ENCODE measurements at regions not wholly inside any gene's neighbourhood (a gene's known extent, or its start where the extent isn't known, plus 50 kb on each side); places are given as distances from the start of the nearest gene placed in this dataset.

DNA sequence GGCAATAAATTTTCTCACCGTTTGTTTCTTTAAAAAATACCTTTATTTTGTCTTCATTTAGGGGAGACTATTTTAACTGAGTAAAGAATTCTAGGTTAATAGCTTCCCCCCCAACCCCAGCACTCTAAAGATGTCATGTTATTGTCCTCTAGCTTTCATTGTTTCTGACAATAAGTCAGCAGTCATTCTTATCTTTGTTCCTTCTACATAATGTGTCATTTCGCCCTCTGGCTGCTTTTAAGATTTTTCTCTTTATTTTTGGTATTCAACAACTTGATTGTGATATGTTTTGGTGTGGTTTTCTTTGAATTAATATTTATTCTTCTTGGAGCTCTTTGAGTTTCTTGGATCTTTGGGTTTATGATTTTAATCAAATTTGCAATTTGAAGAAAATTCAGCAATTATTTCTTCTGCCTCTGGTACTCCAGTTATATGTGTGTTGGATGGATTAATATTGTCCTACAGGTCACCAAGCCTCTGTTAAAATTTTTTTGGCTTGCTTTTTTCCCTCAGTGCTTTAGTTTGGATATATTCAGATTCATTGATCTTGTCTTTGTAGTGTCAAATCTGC, 64.6 kb upstream of the ELN start:
- no peak for DNase-seq

DNA sequence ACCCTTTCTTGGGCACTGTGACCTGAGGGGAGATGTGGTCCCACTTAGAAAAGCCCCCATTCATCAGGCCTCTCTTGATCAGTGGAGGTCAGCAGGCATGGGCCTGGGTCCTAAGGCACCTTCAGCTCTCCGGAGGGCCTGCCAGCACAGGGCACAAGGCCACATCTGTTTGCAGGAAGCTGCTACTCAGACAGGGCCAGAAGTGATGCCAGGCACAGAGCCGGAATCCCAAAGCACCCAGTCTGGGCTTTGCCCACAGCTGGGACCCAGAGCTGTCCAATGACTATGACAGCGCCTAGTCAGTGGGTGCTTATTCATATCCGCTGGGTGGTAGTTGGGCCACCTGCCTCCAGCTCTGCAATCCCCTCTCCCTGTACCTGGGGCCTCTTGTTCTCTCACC, 63.2 kb upstream of the ELN start:
- no peak for DNase-seq

- no peak for DNase-seq
Measured at GRCh38 chr7:73966062-73966940, 61.7 kb upstream of the ELN start.

DNA sequence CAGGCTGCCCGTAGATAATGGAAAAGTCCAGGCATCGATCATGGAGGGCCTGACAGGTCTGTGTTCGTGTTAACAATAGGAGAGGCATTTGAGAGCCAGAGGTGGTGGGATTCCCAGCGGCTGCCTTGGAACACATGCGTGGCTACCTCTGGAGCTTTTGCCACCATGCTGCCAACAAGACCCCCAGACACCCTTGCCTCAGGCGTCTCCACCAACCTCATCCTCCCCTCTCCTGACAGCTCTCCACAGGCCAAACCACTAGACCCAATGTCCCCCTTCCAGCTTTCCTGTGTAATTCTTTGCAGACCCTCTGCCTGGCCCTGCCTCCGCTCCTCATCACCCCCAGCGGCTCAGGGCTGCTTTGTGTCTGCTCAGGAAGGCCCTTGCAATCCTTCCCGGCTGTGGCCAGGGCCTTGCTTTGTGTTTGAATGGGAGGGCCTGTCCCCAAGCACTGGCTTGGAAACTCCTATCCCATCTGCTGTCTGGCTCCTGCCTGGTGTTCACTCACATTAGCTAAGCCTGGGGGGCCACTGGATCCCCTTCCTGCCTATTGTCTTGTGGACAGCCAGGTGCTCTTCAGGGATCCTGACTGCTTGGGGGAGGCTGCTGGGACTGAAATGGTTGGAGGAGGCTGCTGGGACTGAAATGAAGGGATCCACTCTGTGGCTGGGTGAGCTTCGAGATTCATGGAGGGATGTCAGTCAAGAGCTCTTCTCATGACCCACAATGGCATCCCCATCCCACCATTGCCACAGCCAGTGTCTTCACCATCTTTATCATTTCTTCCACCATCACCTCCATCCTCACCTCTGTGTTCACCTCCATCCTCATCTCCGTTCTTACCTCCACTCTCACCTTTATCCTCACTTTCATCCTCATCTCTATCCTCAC, 60.8 kb upstream of the ELN start:
- no peak for DNase-seq

DNA sequence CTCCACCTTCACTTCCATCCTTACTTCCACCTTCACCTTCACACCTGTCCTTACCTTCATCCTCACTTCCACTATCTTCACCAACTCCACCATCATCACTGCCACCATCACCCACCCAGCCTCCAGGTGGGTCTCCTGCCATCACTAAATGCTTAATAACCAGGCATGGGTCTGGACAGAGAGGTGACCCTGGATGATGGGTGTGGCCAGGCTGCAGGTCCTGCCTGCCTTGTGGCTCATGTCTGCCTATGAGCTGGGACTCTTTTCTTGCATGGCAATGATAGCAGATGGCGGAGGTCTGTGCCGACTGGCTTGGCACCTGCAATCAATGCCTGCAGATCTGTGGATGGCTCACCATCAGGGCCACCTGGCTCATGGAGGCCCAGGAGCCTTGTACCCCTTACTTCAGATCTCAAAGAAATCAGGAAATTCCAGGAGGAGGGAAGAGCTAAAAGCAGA, 60.1 kb upstream of the ELN start:
- no peak for DNase-seq

GRCh38 chr7:73968487-73968886, 59.5 kb upstream of the ELN start:
- no peak for DNase-seq

GRCh38 chr7:73969991-73970390, 58.0 kb upstream of the ELN start:
- no peak for DNase-seq

DNA sequence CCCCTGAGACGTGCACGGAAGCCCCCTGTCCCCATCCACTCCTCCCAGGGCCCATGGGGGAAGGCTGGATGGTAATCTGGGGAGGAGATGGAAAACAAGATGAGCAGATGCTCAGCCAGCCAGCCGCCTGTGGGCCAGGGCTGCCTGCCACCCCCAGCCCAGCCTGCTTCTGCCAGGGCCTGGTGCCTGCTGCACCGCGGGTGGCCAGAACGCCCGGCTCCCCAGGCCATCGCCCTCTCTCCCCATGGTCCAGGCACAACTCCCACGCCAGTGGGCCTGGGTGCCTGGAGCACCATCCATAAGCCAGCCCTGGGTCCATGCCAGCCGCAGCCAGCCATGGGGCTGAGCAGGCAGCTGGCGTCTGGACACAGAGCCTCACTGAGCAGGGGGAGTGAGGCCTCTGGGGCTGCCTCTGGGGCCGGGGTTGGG, 57.2 kb upstream of the ELN start:
- DNase-seq, result peak in 2 of 56 donors; percentile 15 to 28

GRCh38 chr7:73971322-73971703, 56.7 kb upstream of the ELN start:
- no peak for DNase-seq

- no peak for DNase-seq
Measured at GRCh38 chr7:73971704-73972341, 56.1 kb upstream of the ELN start.

- DNase-seq, result no peak
Measured at GRCh38 chr7:73972614-73973013, 55.4 kb upstream of the ELN start.

- DNase-seq, result peak in 8 of 56 donors; percentile 10 to 36 (median 22)
Measured at GRCh38 chr7:73973091-73973490, 54.9 kb upstream of the ELN start.

DNA sequence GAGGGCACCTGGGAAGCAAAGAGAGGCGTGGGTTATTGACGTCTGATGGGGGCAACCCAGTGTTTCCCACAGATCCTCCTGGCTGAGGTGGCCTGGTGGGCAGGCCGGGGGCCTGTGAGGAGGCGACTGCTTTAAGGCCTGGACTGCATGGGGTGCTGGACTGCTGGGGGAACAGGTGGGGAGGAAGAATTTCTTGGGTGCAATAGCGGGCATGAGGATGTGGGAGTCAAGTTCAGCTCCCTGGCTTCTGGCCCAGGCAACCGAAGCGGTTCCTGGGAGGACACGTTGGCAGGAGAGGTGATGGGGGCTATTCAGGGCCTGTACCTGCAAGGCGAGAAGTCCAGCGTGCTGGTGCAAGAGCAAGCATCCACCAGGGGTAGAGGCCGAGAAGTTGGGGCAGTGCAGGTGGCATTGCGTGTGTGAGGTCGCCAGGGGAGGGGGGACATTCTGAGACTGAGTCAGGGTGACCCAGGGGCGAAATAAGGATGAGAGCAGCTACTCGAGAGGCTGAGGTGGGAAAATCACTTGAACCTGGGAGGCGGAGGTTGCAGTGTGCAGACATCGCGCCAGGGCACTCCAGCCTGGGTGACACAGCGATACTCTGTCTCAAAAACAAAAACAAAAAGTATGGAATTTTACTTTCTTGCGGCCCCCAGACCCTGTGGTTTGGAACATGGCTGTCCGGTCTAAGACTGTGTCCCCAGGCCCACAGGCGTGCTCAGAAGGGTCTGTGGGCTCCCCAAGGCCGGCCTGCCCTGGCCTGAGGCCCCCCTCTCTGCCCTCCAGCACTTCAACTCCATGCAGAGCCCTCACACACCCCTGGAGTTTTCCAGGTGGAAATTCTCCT, 53.6 kb upstream of the ELN start:
- DNase-seq, result no peak

- no peak for DNase-seq
Measured at GRCh38 chr7:73974948-73975926, 52.7 kb upstream of the ELN start.

DNA sequence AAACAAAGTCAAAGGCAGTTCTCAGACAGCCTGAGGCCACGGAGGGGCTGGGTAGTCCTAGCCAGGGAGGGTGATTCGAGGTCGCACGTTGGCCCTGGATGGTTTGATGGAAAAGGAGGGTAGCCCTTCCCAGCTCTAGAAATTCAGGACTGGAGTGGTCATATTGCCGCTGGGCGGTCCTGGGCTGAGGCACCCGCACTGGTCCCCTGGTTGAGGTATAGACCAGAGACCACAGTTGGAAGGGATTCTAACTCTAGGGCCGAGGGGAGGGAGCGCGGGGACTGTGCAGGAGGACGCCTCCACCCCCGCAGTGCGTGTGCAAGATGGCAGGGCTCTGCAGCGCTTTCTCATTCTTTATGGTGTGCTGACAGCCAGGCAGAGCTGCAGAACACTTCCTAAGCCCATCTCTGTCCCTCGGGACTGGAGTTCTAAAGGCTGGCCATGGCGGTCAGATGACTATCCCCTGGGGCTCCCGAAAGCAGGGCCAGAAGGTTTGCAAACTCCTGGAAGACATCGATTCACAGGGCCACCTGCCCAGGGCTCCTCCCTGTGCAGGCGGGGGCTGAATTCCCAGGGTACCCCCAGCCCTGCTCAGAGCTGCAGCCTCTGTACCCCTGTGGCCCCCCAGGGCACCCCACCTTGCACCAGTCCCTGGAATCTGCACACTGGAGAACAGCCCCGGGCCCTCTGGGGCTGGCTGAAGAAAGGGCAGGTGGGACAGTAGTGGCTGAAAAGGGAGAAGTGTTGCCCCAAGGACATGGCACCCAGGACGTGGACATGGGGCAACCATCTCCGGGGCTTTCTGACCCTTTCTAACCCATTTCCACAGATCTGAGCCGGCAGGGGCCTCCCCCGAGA, 51.0 kb upstream of the ELN start:
- DNase-seq, result no peak

DNA sequence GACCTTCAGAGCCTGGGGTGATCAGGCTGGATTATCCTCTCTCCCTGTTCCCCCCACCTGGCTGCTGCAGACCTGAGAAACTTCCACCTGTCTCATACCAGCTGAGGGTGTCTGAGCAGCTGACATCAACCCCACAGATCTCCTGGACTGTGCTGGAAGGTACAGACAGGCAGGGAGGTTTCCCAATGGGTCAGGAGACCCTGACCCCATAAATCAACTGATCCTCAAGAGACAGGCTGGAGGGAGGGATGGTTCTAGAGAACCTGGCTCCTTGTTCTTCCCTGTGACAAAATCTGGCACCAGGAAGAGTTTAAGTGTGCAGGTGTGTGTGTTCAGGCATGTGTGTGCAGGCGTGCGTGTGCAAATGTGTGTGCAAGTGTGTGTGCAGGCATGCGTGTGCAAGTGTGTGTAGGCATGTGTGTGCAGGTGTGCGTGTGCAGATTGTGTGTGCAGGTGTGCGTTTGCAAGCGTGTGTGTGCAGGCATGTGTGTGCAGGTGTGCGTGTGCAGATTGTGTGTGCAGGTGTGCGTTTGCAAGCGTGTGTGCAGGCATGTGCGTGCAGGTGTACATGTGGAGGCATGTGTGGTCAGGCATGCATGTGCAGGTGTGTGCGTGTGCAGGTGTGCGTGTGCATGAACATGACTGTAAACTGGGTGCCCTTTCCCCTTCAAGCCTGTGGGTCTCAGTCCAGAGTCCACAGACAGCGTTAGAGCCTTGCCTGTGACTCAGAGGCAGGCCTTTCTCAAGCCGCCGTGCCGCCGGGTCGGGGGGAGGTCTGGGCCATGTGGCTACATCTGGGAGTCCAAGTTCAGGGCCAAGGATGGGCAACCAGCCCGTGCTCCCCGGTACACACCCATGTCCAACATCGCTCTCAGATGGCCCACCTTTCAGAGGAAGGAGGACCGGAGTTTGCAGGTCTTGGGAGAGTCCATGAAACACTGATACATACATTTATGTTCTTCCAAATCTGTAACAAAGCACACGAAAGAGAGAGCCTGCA, 50.1 kb upstream of the ELN start:
- no peak for DNase-seq

Measured in amygdala (tissue), 56 donors.